ENCODE measurements at regions not wholly inside any gene's neighbourhood (a gene's known extent, or its start where the extent isn't known, plus 50 kb on each side); places are given as distances from the start of the nearest gene placed in this dataset.
"Not testable (repeated sequence)": the region's sequence is repeated elsewhere in the genome, so short reads cannot be mapped to it uniquely, and the experiment has no call there.

- no peak for DNase-seq (ENCODE audit: low read depth)
These were observed 410.1 kb downstream of the AGTPBP1 start for GRCh38 chr9:85331626-85332025.

- no peak for DNase-seq (ENCODE audit: low read depth)
These were observed 419.2 kb downstream of the AGTPBP1 start for GRCh38 chr9:85322592-85322991.

DNA sequence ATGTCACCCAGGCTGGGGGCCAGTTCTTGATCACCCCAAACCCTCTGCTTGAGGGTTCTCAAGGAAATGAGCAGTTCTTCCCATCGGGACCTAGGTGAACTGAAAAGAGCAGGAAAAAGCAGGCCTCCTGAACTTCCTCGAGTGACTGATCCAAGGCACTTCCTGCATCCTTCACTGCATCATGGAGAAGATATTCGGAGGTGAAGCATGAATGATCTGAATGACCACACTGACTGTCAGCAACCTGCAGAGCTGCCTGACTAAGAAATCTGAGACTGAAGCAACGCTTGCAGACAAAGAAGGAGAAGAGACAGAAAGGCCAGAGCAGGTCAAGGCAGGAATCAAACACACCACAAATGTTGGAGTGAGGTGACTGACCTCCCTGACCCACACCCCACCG is 420.2 kb downstream of the AGTPBP1 start:
- no peak for DNase-seq (ENCODE audit: low read depth)

GRCh38 chr9:85319936-85320656 is 421.7 kb downstream of the AGTPBP1 start:
- no peak for DNase-seq (ENCODE audit: low read depth)

GRCh38 chr9:85315535-85315934 is 426.2 kb downstream of the AGTPBP1 start:
- not testable (repeated sequence) for DNase-seq (ENCODE audit: low read depth)

GRCh38 chr9:85310573-85310972 is 431.2 kb downstream of the AGTPBP1 start:
- no peak for DNase-seq (ENCODE audit: low read depth)

DNA sequence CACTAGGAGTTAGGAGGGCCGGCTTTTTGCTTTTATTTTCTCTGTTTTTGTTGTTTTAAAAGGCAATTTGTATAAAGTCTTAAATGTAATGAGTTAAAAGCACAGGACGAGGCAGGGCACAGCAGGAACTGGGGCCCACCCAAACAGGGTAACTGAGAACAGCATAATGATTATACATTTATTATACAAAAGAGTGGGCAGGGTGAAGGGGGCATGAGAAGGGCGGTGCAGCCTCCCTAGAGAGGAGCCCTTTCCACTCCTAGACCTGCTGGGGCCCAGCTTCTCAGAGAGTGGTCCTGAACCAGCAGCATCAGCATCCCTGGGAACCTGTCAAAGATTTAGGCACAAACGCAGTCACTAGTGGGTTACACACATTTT is 438.0 kb downstream of the AGTPBP1 start:
- DNase-seq (ENCODE audit: low read depth), result no peak

DNA sequence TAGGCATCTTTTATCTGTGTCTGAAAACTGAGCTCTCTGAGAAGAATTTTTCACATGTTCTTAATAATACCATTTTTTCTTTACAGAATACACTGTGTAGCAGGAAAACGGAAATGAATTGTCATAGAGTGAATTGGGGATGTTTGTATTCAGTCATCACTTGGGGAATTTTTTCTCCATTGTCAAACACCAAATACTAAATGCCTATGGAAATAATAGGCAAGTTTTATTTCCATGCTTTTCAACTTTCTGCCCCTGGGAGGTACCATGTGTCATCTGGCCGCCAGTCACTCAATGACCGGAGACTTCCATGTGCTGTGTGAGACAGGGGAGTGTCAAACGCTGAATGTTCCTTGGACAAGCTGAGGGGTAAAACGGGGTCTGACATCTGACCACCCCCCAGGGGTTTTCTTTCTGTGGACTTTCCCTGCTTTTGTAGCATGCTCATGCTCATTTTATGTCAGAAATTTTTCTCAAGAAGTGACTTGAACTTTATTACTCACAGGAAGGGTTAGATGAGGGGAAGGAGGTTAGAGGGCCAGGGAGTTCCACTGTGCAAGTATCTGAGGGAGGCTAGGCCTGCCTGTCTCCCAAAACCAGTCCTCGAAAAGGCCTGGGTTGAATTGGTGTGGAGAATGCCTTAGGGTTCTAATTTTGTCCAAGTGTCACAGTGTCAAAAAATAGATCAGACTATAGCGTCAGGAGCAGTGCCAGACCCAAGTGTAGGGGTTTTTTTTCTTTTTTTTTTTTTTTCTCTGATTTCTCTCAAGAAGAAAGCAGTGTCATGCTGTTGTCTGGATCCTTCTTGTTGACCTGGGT is 438.6 kb downstream of the AGTPBP1 start:
- no peak for DNase-seq (ENCODE audit: low read depth)

DNA sequence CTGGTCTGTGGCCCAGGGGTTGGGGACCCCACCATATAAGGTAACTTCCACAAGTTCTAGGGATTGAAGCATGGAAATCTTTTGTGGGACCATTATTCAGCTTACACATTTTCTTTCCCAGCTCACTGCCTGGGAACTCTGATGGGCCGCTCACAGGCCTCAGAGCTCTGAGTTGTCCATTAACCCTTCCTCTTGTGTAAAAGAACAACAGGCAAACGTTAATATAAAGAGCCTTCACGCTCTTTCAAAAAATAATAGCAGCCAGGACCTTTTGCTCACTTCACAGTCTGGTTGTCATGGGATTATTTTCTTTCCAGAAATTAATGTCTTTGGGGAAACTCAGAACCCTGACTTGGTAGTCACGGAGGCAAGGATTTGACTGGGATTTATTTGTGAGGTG is 443.3 kb downstream of the AGTPBP1 start:
- no peak for DNase-seq (ENCODE audit: low read depth)

- DNase-seq (ENCODE audit: low read depth), result not testable (repeated sequence)
These were observed 446.5 kb downstream of the AGTPBP1 start for GRCh38 chr9:85295244-85295643.

DNA sequence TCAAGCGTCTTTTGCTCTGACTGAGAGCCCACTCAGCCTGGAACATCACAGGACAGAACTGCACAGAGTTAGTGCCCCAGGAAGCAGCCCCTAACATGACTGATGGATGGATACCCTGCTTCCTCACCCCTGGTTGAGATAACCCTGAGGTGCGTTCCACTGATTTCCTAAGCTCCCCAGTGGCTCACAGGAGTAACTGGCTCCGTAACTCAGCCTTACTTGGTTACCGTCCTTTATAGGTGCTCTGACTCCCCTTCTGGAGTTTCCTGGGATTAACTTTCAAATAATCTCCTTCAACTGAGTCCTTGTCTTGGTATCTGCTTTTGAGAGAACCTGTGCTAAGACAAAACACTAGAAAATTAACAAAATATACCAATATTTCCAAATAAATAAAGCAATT is 449.5 kb downstream of the AGTPBP1 start:
- no peak for DNase-seq (ENCODE audit: low read depth)

DNA sequence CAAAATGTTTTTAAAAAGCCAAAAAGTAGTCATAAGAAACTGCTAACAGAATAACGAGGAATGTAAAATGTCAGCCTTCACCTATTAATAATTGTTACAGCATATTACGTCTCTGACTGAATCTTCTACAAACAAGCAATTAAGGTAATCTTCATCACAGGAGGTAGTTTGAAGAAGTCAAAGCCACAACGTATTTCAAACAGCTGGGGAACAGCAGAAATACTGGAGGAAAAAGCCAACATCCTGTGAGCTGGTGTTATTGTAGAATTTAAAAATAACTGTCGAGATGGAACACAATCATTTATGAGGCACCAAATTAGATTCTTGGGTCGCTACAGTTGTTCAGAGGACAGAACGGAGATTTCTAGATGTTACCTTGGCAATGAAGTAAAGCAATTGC is 450.5 kb downstream of the AGTPBP1 start:
- DNase-seq (ENCODE audit: low read depth), result no peak

DNA sequence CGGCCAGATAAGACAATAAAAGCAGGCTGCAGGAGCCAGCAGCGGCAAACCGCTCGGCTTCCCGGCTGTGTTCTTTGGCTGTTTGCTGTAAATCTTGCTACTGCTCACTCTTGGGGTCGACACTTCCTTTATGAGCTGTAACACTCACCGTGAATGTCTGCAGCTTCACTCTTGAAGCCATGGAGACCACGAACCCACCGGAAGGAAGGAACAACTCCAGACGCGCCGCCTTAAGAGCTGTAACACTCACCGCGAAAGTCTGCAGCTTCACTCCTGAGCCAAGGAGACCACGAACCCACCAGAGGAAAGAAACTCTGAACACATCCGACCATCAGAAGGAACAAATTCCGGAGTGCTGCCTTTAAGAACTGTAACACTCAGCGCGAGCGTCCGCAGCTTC is 451.7 kb downstream of the AGTPBP1 start:
- no peak for DNase-seq (ENCODE audit: low read depth)

- DNase-seq (ENCODE audit: low read depth), result no peak
These were observed 452.6 kb downstream of the AGTPBP1 start for GRCh38 chr9:85289142-85289541.

GRCh38 chr9:85283421-85283820 is 458.3 kb downstream of the AGTPBP1 start:
- no peak for DNase-seq (ENCODE audit: low read depth)

DNA sequence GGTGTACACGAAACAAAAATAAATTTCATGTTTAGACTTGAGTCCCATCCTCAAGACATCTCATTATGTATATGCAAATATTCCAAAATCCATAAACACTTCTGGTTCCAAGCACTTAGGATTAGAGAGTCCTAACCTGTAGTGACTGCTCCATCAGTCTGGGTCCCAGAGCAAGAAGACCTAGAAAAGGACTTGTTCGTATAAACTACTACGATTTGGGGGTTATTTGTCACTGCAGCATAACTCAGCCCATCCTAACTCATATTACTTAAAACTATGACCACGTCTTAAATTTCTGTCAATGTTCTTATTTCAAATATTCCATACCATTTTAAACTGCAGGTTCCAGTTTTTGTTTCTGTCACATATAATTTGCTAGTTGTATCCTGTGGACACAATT is 463.0 kb downstream of the AGTPBP1 start:
- no peak for DNase-seq (ENCODE audit: low read depth)

GRCh38 chr9:85276741-85277140 is 465.0 kb downstream of the AGTPBP1 start:
- no peak for DNase-seq (ENCODE audit: low read depth)

DNA sequence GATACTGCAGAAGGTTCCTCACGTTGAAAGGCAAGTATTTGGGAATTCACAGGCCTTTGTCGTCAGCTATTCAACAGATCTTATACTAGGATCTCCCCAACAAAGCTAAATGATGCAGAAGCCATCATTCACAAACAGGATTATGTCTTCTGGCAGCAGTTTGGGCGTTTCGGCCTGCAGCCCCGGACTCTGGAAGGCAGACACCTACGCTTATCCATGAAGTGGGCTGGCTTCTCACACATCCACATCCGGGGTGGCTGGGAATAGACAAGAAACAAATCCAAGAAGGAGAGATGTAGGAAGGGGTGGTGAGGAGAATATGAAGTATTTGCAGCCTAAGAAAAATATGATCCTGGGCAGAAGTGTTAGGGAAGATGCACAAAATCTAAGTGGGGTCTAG is 471.9 kb downstream of the AGTPBP1 start:
- DNase-seq (ENCODE audit: low read depth), result no peak

DNA sequence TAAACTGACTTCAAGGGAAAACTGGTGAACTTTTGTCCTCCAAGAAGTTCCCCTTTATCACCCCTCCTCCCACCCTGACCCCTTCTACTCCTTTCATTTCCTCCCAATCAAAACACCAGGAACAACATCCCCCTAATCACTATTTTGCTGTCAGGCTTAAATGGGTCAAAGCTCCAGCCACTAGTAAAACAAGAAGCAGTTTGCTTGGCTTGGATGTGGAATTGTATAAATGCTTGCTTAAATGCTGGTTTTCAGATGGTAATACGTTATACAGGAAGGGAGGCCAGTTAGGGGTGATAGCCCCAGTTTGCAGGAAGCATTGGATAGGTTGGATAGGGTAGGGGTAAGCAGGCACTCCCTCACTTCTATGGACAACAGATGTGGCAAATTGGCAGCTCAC is 473.6 kb downstream of the AGTPBP1 start:
- no peak for DNase-seq (ENCODE audit: low read depth)

DNA sequence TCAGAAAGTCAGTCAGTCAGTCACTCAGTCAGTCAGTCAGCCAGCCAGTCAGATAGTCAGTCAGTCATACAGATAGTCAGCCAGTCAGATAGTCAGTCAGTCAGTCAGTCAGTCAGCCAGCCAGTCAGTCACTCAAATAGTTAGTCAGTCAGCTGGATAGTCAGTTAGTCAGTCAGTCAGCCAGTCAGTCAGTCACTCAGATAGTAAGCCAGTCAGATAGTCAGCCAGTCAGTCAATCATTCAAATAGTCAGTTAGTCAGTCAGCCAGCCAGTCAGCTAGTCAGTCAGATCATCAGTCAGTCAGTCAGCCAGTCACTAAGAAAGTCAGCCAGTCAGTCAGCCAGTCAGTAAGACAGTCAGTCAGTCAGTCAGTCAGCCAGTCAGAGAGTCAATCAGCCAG is 477.1 kb downstream of the AGTPBP1 start:
- no peak for DNase-seq (ENCODE audit: low read depth)

GRCh38 chr9:85263288-85263687 is 478.5 kb downstream of the AGTPBP1 start:
- no peak for DNase-seq (ENCODE audit: low read depth)

DNA sequence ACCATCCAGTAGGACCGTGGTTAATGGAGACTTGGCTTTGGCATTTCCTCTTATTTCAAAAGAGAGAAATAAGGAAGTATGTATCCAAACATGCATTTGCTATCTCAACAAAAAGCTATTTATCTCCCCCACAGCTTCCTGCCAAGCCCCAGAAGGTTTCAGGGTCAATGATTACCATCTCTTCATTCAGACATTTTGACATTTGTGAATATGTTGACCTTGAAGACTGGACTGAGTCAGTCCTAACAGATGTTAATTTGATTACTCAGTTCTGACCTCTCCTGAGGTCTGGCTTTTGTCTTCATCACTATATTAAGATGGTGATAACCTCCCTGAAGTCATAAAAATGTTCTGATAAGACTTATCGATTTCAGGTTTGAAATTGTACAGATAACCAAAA is 479.4 kb downstream of the AGTPBP1 start:
- peak; percentile 10 for DNase-seq (ENCODE audit: low read depth)

DNA sequence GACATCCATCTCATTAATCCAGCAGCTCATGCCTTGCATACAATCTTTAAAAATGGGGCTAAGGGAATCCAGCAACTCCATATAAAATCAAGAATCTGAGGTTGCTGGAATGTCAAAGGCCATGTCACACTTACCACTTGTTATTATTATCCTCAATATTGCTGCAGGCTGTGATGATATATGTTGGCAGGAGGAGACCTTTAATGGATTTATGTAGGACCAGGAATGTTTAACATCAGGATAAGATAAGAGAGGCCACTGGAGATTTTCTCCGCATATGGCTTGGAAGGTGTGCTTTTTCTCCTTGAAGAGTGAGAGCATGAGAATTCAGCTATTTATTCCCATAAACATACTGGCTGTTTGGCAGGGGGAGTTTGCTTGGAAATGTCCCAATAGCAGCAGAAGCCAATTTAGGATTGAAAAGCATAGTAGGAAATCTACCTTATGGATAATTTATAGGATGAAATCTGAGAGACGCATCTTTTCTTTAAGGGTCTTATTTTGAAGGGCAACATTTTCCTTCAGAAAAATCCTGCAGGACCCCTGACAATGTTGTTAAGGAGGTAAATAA is 481.4 kb downstream of the AGTPBP1 start:
- DNase-seq (ENCODE audit: low read depth), result no peak
